Lung (tissue), 11 donors: ENCODE measurements at regions not wholly inside any gene's neighbourhood (a gene's known extent, or its start where the extent isn't known, plus 50 kb on each side); places are given as distances from the start of the nearest gene placed in this dataset.

Experiments
- ATAC-seq: fragments of 200-7000 bp; cut with Tn5 transposase; one replicate; pipeline ENCODE4 v1.9.1; 2020; ENCODE audit warnings: moderate number of reproducible peaks; ENCODE audit not compliant: insufficient read depth, low FRiP score
- DNase-seq, 3 donors: peaks; one replicate each; pipeline ENCODE4 v3.0.0-alpha.2; 2013 to 2017
- H3K27ac ChIP-seq, 2 donors: one replicate each; pipeline ENCODE4 v1.5.1; 2013; ENCODE audit warnings: mild to moderate bottlenecking in 2 of 2, moderate library complexity in 2 of 2, control low read depth in 1 of 2, inconsistent platforms in 1 of 2, low read depth in 1 of 2, low read length in 1 of 2
- H3K27me3 ChIP-seq, 3 donors: one replicate each; pipeline ENCODE4 v1.5.1; 2013; ENCODE audit warnings: low read length in 2 of 3; ENCODE audit not compliant: control insufficient read depth in 3 of 3, insufficient read depth in 3 of 3
- H3K36me3 ChIP-seq, 4 donors: one replicate each; pipeline ENCODE4 v1.5.1; 2013; ENCODE audit warnings: low read length in 4 of 4, mild to moderate bottlenecking in 1 of 4, moderate library complexity in 1 of 4; ENCODE audit not compliant: control insufficient read depth in 4 of 4, insufficient read depth in 4 of 4
- H3K4me1 ChIP-seq, 5 donors: one replicate each; pipeline ENCODE4 v1.5.1; 2013; ENCODE audit warnings: low read length in 5 of 5, mild to moderate bottlenecking in 2 of 5, moderate library complexity in 1 of 5; ENCODE audit not compliant: control insufficient read depth in 5 of 5, insufficient read depth in 5 of 5
- H3K4me3 ChIP-seq: one replicate; pipeline ENCODE4 v1.5.1; 2013; ENCODE audit warnings: mild to moderate bottlenecking, control low read depth, moderate library complexity
- H3K9ac ChIP-seq, 2 donors: one replicate each; pipeline ENCODE4 v1.5.1; 2013; ENCODE audit warnings: low read length in 2 of 2, control low read depth in 1 of 2; ENCODE audit not compliant: insufficient read depth in 1 of 2
- H3K9me3 ChIP-seq, 4 donors: one replicate each; pipeline ENCODE4 v1.5.1; 2013; ENCODE audit warnings: low read length in 3 of 4, mild to moderate bottlenecking in 1 of 4, moderate library complexity in 1 of 4; ENCODE audit not compliant: control insufficient read depth in 4 of 4, insufficient read depth in 3 of 4
- CTCF ChIP-seq: IDR thresholded peaks from 2 replicates; pipeline ENCODE4 v1.5.1; 2012; ENCODE audit warnings: mild to moderate bottlenecking; ENCODE audit errors: control extremely low read depth, extremely low read depth
- WGBS, 2 donors: extraction: QIAGEN DNeasy Blood & Tissue Kit; methylation state at CpG; one replicate each; pipeline ENCODE4 v1.1.7; 2013; 5-methylcytosine and 5-hydroxymethylcytosine counted together
- donor health status: control.
- donor health status: control.
- donor health status: Bipolar disorder and iron deficiency.
- donor health status: healthy.
- donor health status: DM: yes; HTN: yes; CAD: no.

GRCh38 chr12:124177951-124178316, 117.0 kb upstream of the RFLNA start:
- TF ChIP-seq CTCF = no peak
- Histone ChIP-seq H3K4me1 (peaks cover 0 to 17% (median 0%) of the 10 kb centered on the region in 5 donors), H3K27me3 (no peaks in the 10 kb centered on the region), H3K9me3 (no peaks in the 10 kb centered on the region), H3K4me3 (no peak overlapping the region), H3K9ac (no peak overlapping the region), H3K36me3 (no peaks in the 10 kb centered on the region), H3K27ac (no peak overlapping the region)
- WGBS, 2 donors = 97 to 99% methylated on average over 5 of the region's 5 CpGs
- ATAC-seq (no peak), DNase-seq (no peak)

GRCh38 chr12:124179936-124180607, 114.8 kb upstream of the RFLNA start:
- WGBS, 2 donors = 89 to 96% methylated on average over 11 of the region's 11 CpGs
- ATAC-seq (no peak), DNase-seq (no peak)
- Histone ChIP-seq H3K36me3 (no peaks in the 10 kb centered on the region), H3K4me3 (no peak overlapping the region), H3K27ac (no peak overlapping the region), H3K27me3 (no peaks in the 10 kb centered on the region), H3K9me3 (no peaks in the 10 kb centered on the region), H3K4me1 (peaks cover 0 to 6% (median 0%) of the 10 kb centered on the region in 5 donors), H3K9ac (no peak overlapping the region)
- no peak for TF ChIP-seq CTCF

GRCh38 chr12:124183172-124183571, 111.7 kb upstream of the RFLNA start:
- Histone ChIP-seq H3K9ac (no peak overlapping the region), H3K36me3 (no peaks in the 10 kb centered on the region), H3K27me3 (no peaks in the 10 kb centered on the region), H3K27ac (no peak overlapping the region), H3K4me1 (peaks cover 0 to 11% (median 0%) of the 10 kb centered on the region in 5 donors), H3K9me3 (no peaks in the 10 kb centered on the region), H3K4me3 (no peak overlapping the region)
- DNase-seq (no peak), ATAC-seq (no peak)
- 75 to 79% methylated on average over 2 of the region's 2 CpGs for WGBS, 2 donors
- no peak for TF ChIP-seq CTCF

GRCh38 chr12:124184456-124184855, 110.4 kb upstream of the RFLNA start:
- no peak for DNase-seq
- Histone ChIP-seq H3K27me3 (no peaks in the 10 kb centered on the region), H3K9me3 (no peaks in the 10 kb centered on the region), H3K4me1 (peaks cover 0 to 21% (median 5%) of the 10 kb centered on the region in 5 donors), H3K36me3 (no peaks in the 10 kb centered on the region), H3K9ac (no peak overlapping the region), H3K4me3 (no peak overlapping the region), H3K27ac (no peak overlapping the region)
- 90 to 93% methylated on average over 18 of the region's 18 CpGs for WGBS, 2 donors
- no peak for TF ChIP-seq CTCF
- no peak for ATAC-seq
